ENCODE measurements at regions not wholly inside any gene's neighbourhood (a gene's known extent, or its start where the extent isn't known, plus 50 kb on each side); places are given as distances from the start of the nearest gene placed in this dataset.

DNA sequence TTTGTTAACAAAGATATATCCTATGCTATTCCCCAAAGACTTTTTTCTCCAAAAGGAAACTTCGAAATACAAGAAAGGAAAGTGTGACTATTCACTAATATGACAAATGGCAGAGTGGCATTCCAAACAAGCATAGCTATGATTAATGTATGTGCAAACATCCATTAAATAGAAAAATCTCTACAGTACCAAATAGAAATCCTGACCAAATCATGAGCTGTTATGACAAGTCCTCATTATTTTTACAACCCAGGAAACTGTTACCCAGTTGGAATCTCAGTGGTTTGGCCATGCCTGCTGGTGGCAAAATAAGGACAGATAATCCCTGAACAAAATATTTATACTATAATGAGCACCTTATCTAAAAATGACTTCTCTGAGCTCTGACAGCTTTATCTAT lies 202.1 kb downstream of the SEC23A start:
- DNase-seq: no peak

DNA sequence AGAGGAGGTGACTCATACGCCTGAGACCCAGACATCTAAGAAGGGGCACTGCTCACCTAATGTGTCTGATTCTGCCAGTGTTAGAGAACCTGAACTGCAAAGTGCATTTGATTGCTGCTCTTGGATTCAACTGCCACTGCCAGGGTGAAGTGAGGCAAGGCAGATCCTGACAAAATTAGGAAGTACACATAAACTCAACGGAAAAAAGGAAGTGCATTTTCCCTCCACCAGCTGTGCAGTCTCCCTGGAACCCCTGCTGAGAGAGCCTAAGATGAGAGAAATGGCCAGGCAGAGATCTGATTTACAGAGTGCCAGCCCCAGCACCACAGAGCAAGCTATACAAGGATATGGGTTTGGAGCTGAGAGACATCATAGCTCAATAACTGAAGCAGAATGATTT lies 215.3 kb downstream of the SEC23A start:
- DNase-seq: no peak

DNA sequence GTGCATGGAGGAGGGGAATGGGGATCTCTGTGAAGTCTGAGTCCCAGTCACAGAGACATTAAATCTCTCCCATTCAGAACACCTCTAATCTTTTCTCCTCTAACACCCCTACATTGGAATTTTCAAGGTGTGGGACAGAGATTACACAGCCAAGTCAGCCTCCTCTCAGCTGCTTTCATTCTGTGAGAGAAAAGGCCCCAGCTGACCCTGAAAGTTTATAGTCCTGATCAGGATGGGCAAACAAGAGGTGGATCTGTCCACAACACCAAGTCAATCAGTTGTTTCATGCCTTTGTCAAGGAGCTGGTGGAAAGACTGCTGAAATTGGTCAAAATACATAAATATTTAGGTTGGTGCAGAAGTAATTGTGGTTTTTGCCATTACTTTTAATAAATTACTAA lies 218.9 kb downstream of the SEC23A start:
- DNase-seq: no peak

DNA sequence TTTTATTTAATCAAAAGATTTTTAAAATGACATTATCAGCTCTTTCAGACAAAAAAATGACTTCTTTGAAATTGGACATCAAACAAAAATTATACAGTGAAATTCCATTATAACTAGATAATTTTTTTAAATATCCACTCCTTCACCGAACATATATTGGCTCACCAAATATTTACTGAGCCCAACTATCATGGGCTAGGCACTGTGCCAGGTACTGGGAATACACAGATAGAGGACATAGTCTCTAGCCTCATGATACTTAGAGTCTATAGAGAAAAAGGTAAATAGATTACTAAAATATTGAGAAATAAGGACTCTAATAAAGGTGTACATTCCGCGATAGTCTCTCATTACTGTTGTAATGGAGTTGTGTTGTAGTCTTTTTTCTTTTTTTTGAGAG lies 219.9 kb downstream of the SEC23A start:
- DNase-seq: no peak

DNA sequence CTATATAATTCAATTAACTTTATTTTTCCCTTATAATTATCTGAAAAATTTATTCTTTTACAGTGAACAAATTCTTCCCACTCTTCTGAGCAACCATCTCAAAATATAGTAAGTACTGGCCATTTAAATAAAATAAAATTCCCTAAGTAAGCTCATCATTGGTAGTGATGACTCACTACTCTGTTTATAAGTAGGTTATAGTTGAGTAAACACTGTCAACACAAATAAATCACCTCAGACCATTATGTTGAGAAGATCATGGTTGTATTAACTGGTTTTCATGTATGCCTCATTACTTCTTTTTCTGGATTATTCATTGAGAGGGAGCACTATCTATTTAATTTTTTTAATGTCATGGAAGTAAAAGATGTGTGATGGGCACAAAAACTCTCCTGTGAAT lies 220.5 kb downstream of the SEC23A start:
- DNase-seq: no peak

DNA sequence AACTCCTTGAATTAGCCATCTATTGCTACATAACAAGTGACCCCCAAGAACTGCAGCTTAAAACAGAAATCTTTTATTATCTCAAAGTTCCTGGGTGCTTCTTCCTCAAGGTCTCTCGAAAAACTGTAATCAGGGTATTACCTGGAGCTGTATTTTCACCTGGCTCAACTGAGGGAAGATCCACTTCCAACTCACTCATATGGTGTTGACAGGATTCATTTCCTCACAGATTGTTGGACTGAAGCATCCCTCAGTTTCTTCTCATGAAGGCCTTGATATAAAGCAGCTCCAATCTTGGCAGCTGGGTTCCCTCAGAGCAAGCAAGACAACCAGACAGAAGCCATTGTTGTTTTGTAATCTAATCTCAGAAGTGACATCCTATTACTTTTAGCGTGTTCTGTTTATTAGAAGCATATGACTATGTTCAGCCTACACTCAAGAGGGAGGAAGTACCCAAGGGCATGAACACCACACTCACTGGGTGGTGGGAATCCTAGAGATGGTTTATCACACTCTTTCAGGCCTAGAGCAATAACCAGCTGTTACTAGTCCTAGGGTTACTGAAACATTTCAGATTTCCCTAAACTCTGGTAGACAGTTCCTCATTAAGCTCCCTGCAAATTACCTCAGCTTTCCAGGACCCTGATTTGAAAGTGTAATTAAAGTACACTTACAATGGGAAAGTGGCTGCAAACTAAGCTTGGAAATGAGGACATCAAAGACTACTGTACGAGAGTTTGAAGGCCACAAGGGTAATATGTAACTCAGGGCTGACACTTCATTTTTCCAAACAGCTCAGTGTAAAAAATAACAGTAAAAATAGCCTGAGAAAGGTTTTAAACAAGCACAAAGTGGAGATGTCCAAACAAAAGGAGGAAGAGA lies 222.2 kb downstream of the SEC23A start:
- no peak for DNase-seq

DNA sequence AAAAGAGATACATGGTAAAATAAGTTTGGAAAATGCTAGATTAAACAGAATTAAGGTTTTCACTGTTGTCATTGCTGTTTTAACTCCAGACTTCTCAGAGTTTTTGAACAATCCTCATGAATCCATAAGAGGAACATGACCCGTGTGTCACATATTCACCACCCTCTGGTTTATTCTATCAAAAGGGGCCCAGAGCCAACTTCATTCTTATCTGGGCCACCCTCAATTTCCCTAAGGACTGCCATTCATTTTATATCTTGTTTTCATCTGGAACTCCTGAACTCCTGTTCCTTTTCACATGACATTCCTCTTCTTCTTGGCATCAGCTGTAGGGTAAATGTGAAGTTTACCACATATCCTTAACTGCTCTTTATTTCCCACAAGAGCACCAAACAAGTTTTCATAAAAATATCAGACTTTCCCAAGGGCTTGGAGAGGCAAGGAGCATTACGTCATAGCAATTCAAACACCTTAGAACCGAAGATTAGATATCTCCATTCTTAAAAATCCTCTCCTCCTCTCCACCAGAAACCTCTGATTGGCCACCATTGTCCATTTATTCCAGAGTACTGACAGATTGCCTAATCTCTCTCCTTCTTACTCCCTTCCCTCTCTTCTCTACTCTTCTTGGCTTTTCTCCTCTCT lies 225.2 kb downstream of the SEC23A start:
- DNase-seq: no peak

DNA sequence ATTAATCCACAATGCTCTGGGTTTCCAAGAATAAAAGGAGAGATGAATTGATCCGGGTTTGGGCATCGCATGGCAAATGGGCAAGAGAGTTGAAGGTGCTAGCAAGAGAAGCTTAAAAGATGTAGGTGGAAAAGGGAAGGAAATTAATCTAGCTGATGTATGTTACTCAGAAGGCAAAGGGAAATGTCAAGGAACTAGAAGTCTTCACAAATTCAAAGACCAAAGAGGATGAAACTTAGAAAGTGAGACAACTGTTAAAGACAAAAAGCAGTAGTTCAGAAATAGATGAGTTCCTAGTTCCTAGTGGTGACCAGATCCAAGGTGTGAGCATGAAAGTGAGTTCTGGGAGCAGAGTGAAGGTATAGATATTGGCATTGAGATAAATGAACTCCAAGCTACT lies 228.3 kb downstream of the SEC23A start:
- DNase-seq: no peak

DNA sequence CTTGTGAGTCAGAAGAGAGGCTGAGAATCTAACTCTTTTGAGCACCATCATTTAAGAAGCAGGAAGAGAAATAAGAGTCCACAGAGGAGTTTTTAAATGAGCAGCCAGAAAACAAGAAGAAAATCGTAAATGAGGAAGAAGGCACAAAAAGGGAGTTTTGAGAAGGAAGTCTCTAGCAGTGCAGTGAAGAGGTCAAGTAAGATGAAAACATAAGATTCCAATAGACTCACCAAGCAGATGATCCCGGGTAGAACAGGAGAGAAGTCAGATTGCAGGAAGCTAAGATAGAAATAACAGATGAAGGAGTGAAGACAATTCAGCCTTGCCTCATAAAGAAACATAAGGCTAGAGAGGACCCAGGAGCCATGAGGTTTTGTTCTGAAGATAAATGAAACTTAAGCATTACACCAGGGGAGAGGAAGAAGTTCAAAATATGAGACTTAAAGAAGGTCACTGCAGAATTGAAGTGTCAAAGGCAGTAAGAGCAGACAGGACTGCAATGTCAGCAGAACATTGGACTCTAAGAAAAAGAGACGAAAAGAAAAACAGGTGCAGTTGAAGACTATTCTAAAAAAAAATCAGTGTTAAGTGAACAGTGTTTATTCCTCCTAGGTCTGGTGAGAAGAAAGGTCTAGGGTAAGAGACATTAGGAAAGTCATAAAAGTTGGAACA lies 229.0 kb downstream of the SEC23A start:
- DNase-seq: no peak

DNA sequence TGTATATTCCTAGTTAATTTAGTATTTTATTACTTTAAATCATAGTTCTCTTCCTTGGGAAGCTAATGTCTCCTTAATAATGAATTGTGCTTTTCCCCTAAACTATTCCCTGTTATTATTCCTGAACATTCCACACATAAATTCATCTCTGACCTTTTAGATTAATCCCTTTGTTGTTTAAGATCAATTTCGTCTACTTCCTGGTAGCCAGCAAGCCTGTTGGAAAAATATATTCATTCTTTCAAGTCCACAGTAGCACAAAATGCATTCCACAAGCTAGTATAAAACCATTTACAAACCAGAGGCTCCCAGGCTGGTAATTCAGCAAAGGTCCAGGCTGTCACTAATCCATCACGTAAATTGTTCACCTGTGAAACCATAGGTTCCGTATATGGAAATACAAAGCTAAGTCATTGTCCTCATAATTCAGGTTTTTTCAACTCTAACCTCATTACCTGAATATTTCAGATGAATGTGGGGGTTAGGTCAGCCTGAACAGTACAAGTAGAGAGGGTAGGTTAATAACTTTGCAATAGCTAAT lies 232.7 kb downstream of the SEC23A start:
- DNase-seq: no peak

DNA sequence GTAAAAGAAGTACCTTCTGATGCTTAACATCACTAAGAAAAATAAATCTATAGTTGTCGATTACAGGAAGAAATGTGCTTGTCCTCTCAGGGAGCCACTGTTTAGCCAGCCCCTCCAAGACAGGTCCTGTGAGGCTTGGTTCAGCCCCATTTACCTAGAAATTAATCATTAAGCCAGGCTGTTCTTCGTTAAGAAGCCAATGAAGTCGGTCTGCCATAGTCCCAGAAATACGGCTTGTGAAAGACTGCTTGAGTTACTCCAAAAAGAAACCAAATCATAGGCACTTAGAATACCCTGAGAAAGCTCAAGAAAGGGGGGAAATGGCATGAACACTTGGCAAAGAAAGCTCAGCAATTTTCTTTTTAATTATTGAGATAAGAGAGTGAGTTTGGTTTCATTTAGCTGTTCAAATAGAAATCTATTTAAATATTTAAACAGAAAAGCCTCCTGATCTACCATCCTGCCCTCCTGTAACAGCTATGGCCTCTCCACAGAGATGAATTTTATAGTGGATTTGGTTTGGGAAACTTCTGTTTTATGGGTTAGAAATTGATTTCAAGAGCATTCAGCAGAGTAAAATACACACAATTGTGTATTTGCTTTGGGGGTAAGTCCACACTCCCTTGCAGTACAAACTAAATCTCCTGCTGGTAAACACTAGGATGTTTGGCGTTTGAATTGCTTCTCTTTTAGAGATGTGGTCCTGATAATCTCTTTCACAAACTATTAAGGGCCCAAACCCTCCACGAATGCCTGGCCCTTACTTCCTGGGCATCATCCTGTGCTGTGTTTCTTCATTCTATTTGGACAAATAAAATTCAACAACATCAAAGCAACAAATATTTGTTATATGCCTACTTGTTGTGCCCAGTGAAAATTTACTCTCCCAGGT lies 234.4 kb downstream of the SEC23A start:
- DNase-seq: no peak

DNA sequence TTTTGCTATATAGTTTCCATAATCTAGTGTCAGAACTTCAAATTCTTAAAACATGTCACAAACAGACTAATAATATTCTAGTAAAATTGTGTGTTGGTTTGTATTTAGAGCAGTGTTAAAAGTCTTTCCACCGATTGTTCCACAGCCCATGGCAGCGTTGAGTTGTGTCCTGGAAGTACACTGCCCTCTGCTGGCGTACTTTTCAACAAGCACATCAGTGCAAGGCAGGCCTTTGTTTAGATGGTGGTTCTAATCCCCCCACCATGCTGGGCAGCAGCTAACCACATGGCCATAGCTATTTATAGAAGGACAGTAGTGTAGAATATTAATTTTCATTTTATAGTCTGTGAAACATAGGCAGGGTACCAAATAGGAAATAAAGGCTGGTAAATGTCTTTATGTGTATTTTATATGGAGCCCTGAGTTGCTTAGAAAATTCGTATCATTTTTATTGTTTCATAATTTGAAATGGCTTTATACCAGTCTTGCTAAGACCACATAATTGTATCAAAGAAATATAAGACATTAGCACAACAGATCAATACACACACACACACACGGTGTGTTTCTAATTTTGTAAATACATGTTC lies 235.4 kb downstream of the SEC23A start:
- peak; percentile 62 for DNase-seq

DNA sequence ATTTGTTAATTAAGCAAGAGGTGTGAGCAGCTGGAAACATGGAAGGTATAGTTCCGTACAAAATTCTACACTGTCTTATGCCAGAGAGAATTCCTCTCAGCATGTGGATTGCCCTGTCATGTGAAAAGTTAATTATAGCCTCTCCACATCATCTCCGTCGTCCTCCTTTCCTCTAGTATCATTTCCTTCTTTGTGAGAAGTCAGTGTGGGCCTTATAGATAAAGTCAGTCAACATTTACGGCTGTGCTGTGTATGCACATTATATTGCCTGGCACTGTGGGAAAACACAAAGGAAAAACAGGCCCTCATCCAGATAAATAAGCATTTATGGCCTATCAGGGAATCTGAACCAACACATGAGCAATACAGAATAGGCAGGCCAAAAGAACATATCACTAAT lies 236.6 kb downstream of the SEC23A start:
- no peak for DNase-seq

DNA sequence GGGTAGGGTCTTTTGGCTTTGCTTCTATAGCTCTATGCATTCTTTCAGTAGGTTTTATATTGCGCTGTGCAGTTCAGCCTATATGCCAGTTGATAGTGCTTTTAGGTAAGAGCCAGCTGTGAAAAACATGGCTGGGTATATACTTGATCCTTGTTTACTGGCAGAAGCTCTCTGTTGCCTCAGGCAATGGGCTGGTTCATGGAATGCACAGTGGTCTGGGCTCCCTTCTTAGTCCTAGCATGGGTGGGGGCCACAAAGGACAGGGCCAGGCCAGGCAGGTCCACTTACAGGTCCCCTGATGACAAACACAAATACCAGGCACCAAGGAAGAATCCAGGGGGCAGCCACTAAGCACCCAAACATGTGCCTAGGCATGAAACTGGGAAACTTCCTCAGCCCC lies 240.7 kb downstream of the SEC23A start:
- no peak for DNase-seq

DNA sequence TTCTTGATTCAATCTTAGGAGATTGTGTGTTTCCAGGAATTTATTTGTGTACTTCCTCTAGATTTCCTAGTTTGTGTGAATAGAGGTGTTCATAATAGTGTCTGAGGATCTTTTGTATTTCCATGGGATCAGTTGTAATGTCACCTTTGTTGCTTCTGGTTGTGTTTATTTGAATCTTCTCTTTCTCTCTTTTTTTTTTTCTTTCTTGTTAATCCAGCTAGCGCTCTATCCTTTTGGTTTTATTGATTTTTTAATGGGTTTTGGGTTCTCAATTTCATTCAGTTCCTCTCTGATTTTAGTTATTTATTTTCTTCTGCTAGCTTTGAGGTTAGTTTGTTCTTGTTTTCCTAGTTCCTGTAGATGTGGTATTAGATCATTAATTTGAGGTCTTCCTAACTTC lies 242.5 kb downstream of the SEC23A start:
- DNase-seq: no peak

DNA sequence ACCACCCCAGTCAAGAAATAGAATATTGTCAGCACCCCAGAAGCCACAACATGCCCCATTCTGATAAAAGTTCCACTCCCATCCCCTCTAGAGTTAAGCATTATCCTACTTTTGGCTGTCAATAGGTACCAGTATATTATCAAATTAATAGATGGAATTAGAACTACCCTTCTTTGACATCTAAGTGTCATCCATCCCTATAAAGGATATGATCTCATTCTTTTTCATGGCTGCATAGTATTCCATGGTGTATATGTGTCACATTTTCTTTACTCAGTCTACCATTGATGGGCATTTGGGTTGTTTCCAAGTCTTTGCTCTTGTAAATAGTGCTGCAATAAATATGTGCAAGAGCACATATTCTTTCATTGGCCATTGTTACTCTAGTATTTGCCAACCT lies 246.2 kb downstream of the SEC23A start:
- no peak for DNase-seq

DNA sequence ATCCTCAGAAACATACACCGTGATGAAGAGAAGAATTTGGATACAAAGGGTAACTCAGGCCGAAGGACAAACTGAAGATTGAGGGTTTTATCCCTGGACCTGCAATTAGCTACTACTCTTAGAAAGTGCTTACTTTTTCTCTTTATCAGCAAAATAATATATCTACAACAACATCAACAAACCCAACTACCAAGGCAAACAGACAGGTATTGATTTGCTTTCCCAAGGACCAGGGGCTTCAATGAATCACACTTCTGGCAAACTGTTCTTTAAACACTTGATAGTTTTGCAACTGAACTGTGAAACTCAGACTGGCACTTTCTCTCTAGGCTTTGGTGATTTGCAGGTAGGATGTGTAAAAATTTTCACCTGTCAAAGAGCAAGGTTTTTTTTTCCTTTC lies 247.5 kb downstream of the SEC23A start:
- DNase-seq: no peak

DNA sequence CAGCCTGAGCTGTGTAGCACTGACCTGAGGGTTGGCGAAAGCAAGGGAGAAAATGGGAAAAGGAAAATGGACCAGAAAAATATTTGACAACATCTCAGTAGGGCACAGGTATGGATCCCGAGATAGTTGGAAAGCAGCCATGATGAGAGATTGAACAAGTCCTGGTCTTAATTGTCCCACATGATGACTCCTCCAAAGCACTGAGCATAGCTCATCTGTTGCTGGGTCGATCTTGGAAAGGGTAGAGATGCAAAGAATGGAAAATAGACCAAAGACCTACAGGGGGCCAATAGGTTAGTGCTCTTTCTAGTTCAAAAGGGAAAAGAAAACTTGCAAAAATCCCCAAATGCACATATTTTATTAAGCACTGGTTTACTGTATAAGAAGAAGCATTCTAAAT lies 251.9 kb downstream of the SEC23A start:
- no peak for DNase-seq

DNA sequence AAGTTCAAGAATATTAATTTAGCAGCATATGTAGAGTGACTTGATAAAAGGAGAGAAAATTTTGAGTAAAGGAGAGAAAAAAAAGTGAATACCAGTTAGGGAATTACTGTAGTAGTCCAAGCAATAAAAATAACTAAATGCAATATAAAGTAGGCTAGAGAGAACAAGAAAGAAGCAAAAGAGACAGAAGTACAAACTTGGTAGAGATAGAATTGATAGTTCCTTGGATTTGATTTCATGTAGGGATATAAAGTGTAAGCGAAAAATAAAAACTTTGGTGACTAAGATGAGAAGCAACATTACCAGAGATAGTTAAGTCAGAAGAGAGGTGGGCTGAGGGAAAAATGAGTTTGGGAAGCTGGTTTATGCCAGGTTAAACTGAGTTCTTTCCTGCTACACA lies 252.4 kb downstream of the SEC23A start:
- no peak for DNase-seq

DNA sequence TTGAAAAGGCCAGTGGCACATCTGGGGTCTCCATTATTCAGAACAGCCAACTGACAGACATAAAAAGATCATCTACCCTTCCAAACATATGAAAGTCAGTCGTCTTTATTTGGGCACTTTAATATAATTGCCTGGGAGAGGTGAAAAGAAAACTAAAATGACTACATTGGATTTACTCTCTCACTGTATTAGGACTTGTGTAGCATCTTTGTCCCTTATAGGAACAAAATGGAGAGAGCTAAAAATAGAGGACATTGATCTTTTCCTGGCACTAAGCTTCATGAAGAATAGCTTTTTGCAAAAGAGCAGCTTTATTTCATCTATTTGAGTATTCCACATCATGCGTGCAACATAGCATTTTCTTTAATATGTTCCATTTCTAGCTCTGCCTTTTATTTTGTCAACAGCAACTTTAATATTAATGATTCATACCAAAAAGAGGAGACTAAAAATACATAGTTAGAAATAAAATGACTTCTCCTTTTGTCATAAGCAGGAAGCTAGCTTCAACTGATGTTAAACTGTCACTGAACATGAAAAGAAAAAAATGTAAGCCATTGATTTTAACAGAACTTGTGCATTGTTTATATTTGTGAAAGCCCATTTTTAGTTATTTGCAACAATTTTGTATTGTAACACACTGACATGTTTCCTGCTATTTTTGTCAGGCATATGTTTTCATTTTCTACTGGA lies 254.6 kb downstream of the SEC23A start:
- no peak for DNase-seq

DNA sequence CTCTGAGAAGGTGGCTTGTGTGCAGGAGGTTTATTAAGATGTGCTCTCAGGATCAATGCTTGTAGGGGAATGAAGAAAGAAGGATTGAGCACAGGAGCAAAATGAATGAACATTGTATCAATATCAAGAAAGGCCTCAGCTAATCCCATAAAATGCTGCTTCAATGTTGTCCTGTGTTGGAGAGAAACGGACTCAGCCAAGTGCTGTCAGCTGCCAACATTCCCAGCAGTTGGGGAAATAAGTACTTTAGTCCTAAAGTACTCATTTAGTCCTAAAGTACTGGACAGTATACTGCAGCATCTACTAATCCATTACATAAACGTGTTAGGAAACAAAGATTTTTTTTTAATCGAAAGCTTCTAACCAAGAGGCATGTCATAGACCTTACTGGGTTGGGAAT lies 255.9 kb downstream of the SEC23A start:
- DNase-seq: no peak

Data from activated CD8-positive, alpha-beta memory T cell treated with anti-CD3 and anti-CD28 coated beads for 24 hours (primary cell).